Stimulated activated CD8-positive, alpha-beta memory T cell treated with anti-CD3 and anti-CD28 coated beads, Interleukin-2, amount 100 ng/mL, for 48 hours (primary cell): ENCODE measurements at regions not wholly inside any gene's neighbourhood (a gene's known extent, or its start where the extent isn't known, plus 50 kb on each side); places are given as distances from the start of the nearest gene placed in this dataset.

Source experiments
- DNase-seq, 2 donors: peaks; one replicate each; pipeline ENCODE4 v3.0.0-alpha.2; 2020; ENCODE audit warnings: low read depth in 2 of 2

GRCh38 chr3:174403831-174404230 lies 455.3 kb upstream of the NAALADL2 start:
- no peak for DNase-seq

GRCh38 chr3:174408310-174408709 lies 450.8 kb upstream of the NAALADL2 start:
- DNase-seq, result no peak

- DNase-seq, result no peak
Measured at GRCh38 chr3:174409086-174409743, 449.9 kb upstream of the NAALADL2 start.

GRCh38 chr3:174413062-174413912 lies 445.8 kb upstream of the NAALADL2 start:
- DNase-seq, result no peak

GRCh38 chr3:174414902-174415301 lies 444.2 kb upstream of the NAALADL2 start:
- no peak for DNase-seq

GRCh38 chr3:174417573-174417972 lies 441.6 kb upstream of the NAALADL2 start:
- DNase-seq, result no peak

- DNase-seq, result no peak
Measured at GRCh38 chr3:174419216-174419615, 439.9 kb upstream of the NAALADL2 start.

- no peak for DNase-seq
Measured at GRCh38 chr3:174423936-174424335, 435.2 kb upstream of the NAALADL2 start.

- DNase-seq, result no peak
Measured at GRCh38 chr3:174424656-174425055, 434.5 kb upstream of the NAALADL2 start.

GRCh38 chr3:174425422-174425821 lies 433.7 kb upstream of the NAALADL2 start:
- no peak for DNase-seq

- DNase-seq, result no peak
Measured at GRCh38 chr3:174430986-174431385, 428.1 kb upstream of the NAALADL2 start.

- no peak for DNase-seq
Measured at GRCh38 chr3:174431717-174432116, 427.4 kb upstream of the NAALADL2 start.

GRCh38 chr3:174436367-174436766 lies 422.8 kb upstream of the NAALADL2 start:
- DNase-seq, result no peak

GRCh38 chr3:174438501-174439145 lies 420.5 kb upstream of the NAALADL2 start:
- no peak for DNase-seq

GRCh38 chr3:174439331-174440252 lies 419.5 kb upstream of the NAALADL2 start:
- DNase-seq, result no peak

- no peak for DNase-seq
Measured at GRCh38 chr3:174440253-174440701, 418.9 kb upstream of the NAALADL2 start.

- DNase-seq, result peak; percentile 32 to 52
Measured at GRCh38 chr3:174440741-174441587, 418.2 kb upstream of the NAALADL2 start.

GRCh38 chr3:174441588-174442301 lies 417.4 kb upstream of the NAALADL2 start:
- DNase-seq, result no peak

GRCh38 chr3:174442302-174442682 lies 416.8 kb upstream of the NAALADL2 start:
- DNase-seq, result no peak

GRCh38 chr3:174444391-174444790 lies 414.7 kb upstream of the NAALADL2 start:
- no peak for DNase-seq
